ENCODE measurements at regions not wholly inside any gene's neighbourhood (a gene's known extent, or its start where the extent isn't known, plus 50 kb on each side); places are given as distances from the start of the nearest gene placed in this dataset.

- TF ChIP-seq CTCF (IDR thresholded peaks at IDR 0.05) (no peak), ZFX (IDR thresholded peaks at IDR 0.05; ENCODE audit: borderline replicate concordance) (no peak)
Measured at GRCh38 chrX:94302446-94302845, 628.4 kb downstream of the FAM133A start.
